Fibroblast of pulmonary artery (primary cell): ENCODE measurements at regions not wholly inside any gene's neighbourhood (a gene's known extent, or its start where the extent isn't known, plus 50 kb on each side); places are given as distances from the start of the nearest gene placed in this dataset.
"Not testable (repeated sequence)": the region's sequence is repeated elsewhere in the genome, so short reads cannot be mapped to it uniquely, and the experiment has no call there.

Experiments used
- DNase-seq: peaks from one replicate; pipeline ENCODE4 v3.0.0-alpha.2; 2010; ENCODE audit warnings: low read depth
- H3K4me3 ChIP-seq: replicated peaks from 2 replicates; pipeline ENCODE4 v1.5.1; 2011; ENCODE audit warnings: low read depth, mild to moderate bottlenecking, control low read depth, low read length, moderate library complexity
- CTCF ChIP-seq: IDR thresholded peaks from 2 replicates; pipeline ENCODE4 v1.5.1; 2011; ENCODE audit warnings: mild to moderate bottlenecking, control low read depth, low read length, inconsistent platforms; ENCODE audit errors: missing control alignments

GRCh38 chr16:29192329-29193247 lies 207.7 kb downstream of the LAT start:
- no peak overlapping the region for H3K4me3 ChIP-seq
- DNase-seq, result no peak
- no peak for TF ChIP-seq CTCF

- H3K4me3 ChIP-seq, DNase-seq: not testable (repeated sequence)
These were observed 206.9 kb downstream of the LAT start for GRCh38 chr16:29191636-29192180.

GRCh38 chr16:29190553-29191431 lies 205.9 kb downstream of the LAT start:
- not testable (repeated sequence) for H3K4me3 ChIP-seq, DNase-seq

GRCh38 chr16:29188806-29189205 lies 204.0 kb downstream of the LAT start:
- not testable (repeated sequence) for DNase-seq, H3K4me3 ChIP-seq

GRCh38 chr16:29186306-29187220 lies 201.7 kb downstream of the LAT start:
- not testable (repeated sequence) for DNase-seq, H3K4me3 ChIP-seq

GRCh38 chr16:29185872-29186271 lies 201.0 kb downstream of the LAT start:
- not testable (repeated sequence) for H3K4me3 ChIP-seq, DNase-seq

- not testable (repeated sequence) for H3K4me3 ChIP-seq
- peak; percentile 80 for DNase-seq
These were observed 200.0 kb downstream of the LAT start for GRCh38 chr16:29184738-29185438.

GRCh38 chr16:29182940-29183868 lies 198.4 kb downstream of the LAT start:
- H3K4me3 ChIP-seq, DNase-seq: not testable (repeated sequence)

GRCh38 chr16:29182501-29182900 lies 197.6 kb downstream of the LAT start:
- no peak for DNase-seq
- H3K4me3 ChIP-seq, result no peak overlapping the region
- TF ChIP-seq CTCF, result no peak
